ENCODE measurements at regions not wholly inside any gene's neighbourhood (a gene's known extent, or its start where the extent isn't known, plus 50 kb on each side); places are given as distances from the start of the nearest gene placed in this dataset.

GRCh38 chr11:116267146-116267545 is 505.6 kb downstream of the BUD13 start:
- intact Hi-C loops (cut with DNase I) = no loop called here
- H3K27ac ChIP-seq = no peak overlapping the region
- no peak for TF ChIP-seq POLR2AphosphoS5 (IDR thresholded peaks at IDR 0.05)
- no peak for TF ChIP-seq POLR2A (IDR thresholded peaks at IDR 0.05)
- no peak for TF ChIP-seq CTCF (IDR thresholded peaks at IDR 0.05)
- TF ChIP-seq EP300 (IDR thresholded peaks at IDR 0.05) = no peak
- H3K4me1 ChIP-seq = no peaks in the 10 kb centered on the region
- no peak overlapping the region for H3K4me3 ChIP-seq
- H3K27me3 ChIP-seq = no peaks in the 10 kb centered on the region
- 87 to 88% methylated on average over 5 of the region's 5 CpGs for WGBS, 2 donors
- no peaks in the 10 kb centered on the region for H3K36me3 ChIP-seq
- H3K9me3 ChIP-seq = no peaks in the 10 kb centered on the region
- no peak for DNase-seq

- TF ChIP-seq EP300 (IDR thresholded peaks at IDR 0.05) (no peak), POLR2AphosphoS5 (IDR thresholded peaks at IDR 0.05) (no peak), CTCF (IDR thresholded peaks at IDR 0.05) (no peak), POLR2A (IDR thresholded peaks at IDR 0.05) (no peak)
- Histone ChIP-seq H3K9me3 (no peaks in the 10 kb centered on the region), H3K27me3 (no peaks in the 10 kb centered on the region), H3K27ac (no peak overlapping the region), H3K4me3 (no peak overlapping the region), H3K36me3 (no peaks in the 10 kb centered on the region), H3K4me1 (no peaks in the 10 kb centered on the region)
- DNase-seq = no peak
- WGBS, 2 donors = 69 to 87% methylated on average over 8 of the region's 8 CpGs
- intact Hi-C loops (cut with DNase I) = no loop called here
These were observed 509.0 kb downstream of the BUD13 start for GRCh38 chr11:116263770-116264169.

- Histone ChIP-seq H3K27me3 (no peaks in the 10 kb centered on the region), H3K4me1 (no peaks in the 10 kb centered on the region), H3K4me3 (no peak overlapping the region), H3K36me3 (no peaks in the 10 kb centered on the region), H3K27ac (no peak overlapping the region), H3K9me3 (no peaks in the 10 kb centered on the region)
- WGBS, 2 donors = 29 to 39% methylated on average over 3 of the region's 3 CpGs
- no peak for DNase-seq
- intact Hi-C loops (cut with DNase I) = no loop called here
- TF ChIP-seq POLR2AphosphoS5 (IDR thresholded peaks at IDR 0.05) = no peak
These were observed 509.8 kb downstream of the BUD13 start for GRCh38 chr11:116263019-116263418.

GRCh38 chr11:116262370-116262769 is 510.4 kb downstream of the BUD13 start:
- TF ChIP-seq POLR2A (IDR thresholded peaks at IDR 0.05) = no peak
- no peak for TF ChIP-seq CTCF (IDR thresholded peaks at IDR 0.05)
- no peak for TF ChIP-seq POLR2AphosphoS5 (IDR thresholded peaks at IDR 0.05)
- TF ChIP-seq EP300 (IDR thresholded peaks at IDR 0.05) = no peak
- H3K36me3 ChIP-seq = no peaks in the 10 kb centered on the region
- no peak overlapping the region for H3K4me3 ChIP-seq
- 90 to 91% methylated on average over 1 of the region's 1 CpG for WGBS, 2 donors
- no peak overlapping the region for H3K27ac ChIP-seq
- no peaks in the 10 kb centered on the region for H3K9me3 ChIP-seq
- no peaks in the 10 kb centered on the region for H3K27me3 ChIP-seq
- no peaks in the 10 kb centered on the region for H3K4me1 ChIP-seq
- intact Hi-C loops (cut with DNase I) = no loop called here
- no peak for DNase-seq

GRCh38 chr11:116261606-116262005 is 511.2 kb downstream of the BUD13 start:
- no peak for TF ChIP-seq CTCF (IDR thresholded peaks at IDR 0.05)
- TF ChIP-seq EP300 (IDR thresholded peaks at IDR 0.05) = no peak
- no peak for TF ChIP-seq POLR2AphosphoS5 (IDR thresholded peaks at IDR 0.05)
- no peak for TF ChIP-seq POLR2A (IDR thresholded peaks at IDR 0.05)
- no peak for DNase-seq
- no peaks in the 10 kb centered on the region for H3K9me3 ChIP-seq
- intact Hi-C loops (cut with DNase I) = no loop called here
- H3K36me3 ChIP-seq = no peaks in the 10 kb centered on the region
- H3K4me1 ChIP-seq = peaks cover 0 to 2% (median 0%) of the 10 kb centered on the region in 4 donors
- no peak overlapping the region for H3K4me3 ChIP-seq
- WGBS, 2 donors = 76 to 84% methylated on average over 8 of the region's 8 CpGs
- no peak overlapping the region for H3K27ac ChIP-seq
- no peaks in the 10 kb centered on the region for H3K27me3 ChIP-seq
